ENCODE measurements at regions not wholly inside any gene's neighbourhood (a gene's known extent, or its start where the extent isn't known, plus 50 kb on each side); places are given as distances from the start of the nearest gene placed in this dataset.

GRCh38 chr14:84555493-84555892, 974.5 kb upstream of the FLRT2 start:
- Histone ChIP-seq H3K36me3 (ENCODE audit: control insufficient read depth, insufficient read depth, low read length) (no peaks in the 10 kb centered on the region), H3K27me3 (replicated peaks; ENCODE audit: control insufficient read depth, insufficient read depth, low read length) (no peaks in the 10 kb centered on the region), H3K4me3 (replicated peaks; ENCODE audit: low read depth, low read length) (no peak overlapping the region)
- no peak for TF ChIP-seq CTCF (IDR thresholded peaks at IDR 0.05; ENCODE audit: insufficient read depth, low read length, poor library complexity, severe bottlenecking)
- DNase-seq (ENCODE audit: extremely low read depth, insufficient read length), result no peak

- DNase-seq (ENCODE audit: extremely low read depth, insufficient read length), result no peak
- Histone ChIP-seq H3K27me3 (replicated peaks; ENCODE audit: control insufficient read depth, insufficient read depth, low read length) (no peaks in the 10 kb centered on the region), H3K36me3 (ENCODE audit: control insufficient read depth, insufficient read depth, low read length) (no peaks in the 10 kb centered on the region), H3K4me3 (replicated peaks; ENCODE audit: low read depth, low read length) (no peak overlapping the region)
- no peak for TF ChIP-seq CTCF (IDR thresholded peaks at IDR 0.05; ENCODE audit: insufficient read depth, low read length, poor library complexity, severe bottlenecking)
Measured at GRCh38 chr14:84566109-84566508, 963.8 kb upstream of the FLRT2 start.

GRCh38 chr14:84575681-84576080, 954.3 kb upstream of the FLRT2 start:
- no peaks in the 10 kb centered on the region for H3K27me3 ChIP-seq (replicated peaks; ENCODE audit: control insufficient read depth, insufficient read depth, low read length)
- no peaks in the 10 kb centered on the region for H3K36me3 ChIP-seq (ENCODE audit: control insufficient read depth, insufficient read depth, low read length)
- H3K4me3 ChIP-seq (replicated peaks; ENCODE audit: low read depth, low read length), result no peak overlapping the region
- TF ChIP-seq CTCF (IDR thresholded peaks at IDR 0.05; ENCODE audit: insufficient read depth, low read length, poor library complexity, severe bottlenecking), result no peak
- DNase-seq (ENCODE audit: extremely low read depth, insufficient read length), result no peak

- Histone ChIP-seq H3K36me3 (ENCODE audit: control insufficient read depth, insufficient read depth, low read length) (no peaks in the 10 kb centered on the region), H3K27me3 (replicated peaks; ENCODE audit: control insufficient read depth, insufficient read depth, low read length) (no peaks in the 10 kb centered on the region), H3K4me3 (replicated peaks; ENCODE audit: low read depth, low read length) (no peak overlapping the region)
- no peak for TF ChIP-seq CTCF (IDR thresholded peaks at IDR 0.05; ENCODE audit: insufficient read depth, low read length, poor library complexity, severe bottlenecking)
- no peak for DNase-seq (ENCODE audit: extremely low read depth, insufficient read length)
Measured at GRCh38 chr14:84579292-84579691, 950.7 kb upstream of the FLRT2 start.

- no peak for DNase-seq (ENCODE audit: extremely low read depth, insufficient read length)
- Histone ChIP-seq H3K27me3 (replicated peaks; ENCODE audit: control insufficient read depth, insufficient read depth, low read length) (no peaks in the 10 kb centered on the region), H3K36me3 (ENCODE audit: control insufficient read depth, insufficient read depth, low read length) (no peaks in the 10 kb centered on the region), H3K4me3 (replicated peaks; ENCODE audit: low read depth, low read length) (no peak overlapping the region)
- TF ChIP-seq CTCF (IDR thresholded peaks at IDR 0.05; ENCODE audit: insufficient read depth, low read length, poor library complexity, severe bottlenecking), result no peak
Measured at GRCh38 chr14:84581041-84581440, 948.9 kb upstream of the FLRT2 start.

- Histone ChIP-seq H3K4me3 (replicated peaks; ENCODE audit: low read depth, low read length) (no peak overlapping the region), H3K27me3 (replicated peaks; ENCODE audit: control insufficient read depth, insufficient read depth, low read length) (no peaks in the 10 kb centered on the region), H3K36me3 (ENCODE audit: control insufficient read depth, insufficient read depth, low read length) (no peaks in the 10 kb centered on the region)
- no peak for DNase-seq (ENCODE audit: extremely low read depth, insufficient read length)
- TF ChIP-seq CTCF (IDR thresholded peaks at IDR 0.05; ENCODE audit: insufficient read depth, low read length, poor library complexity, severe bottlenecking), result no peak
Measured at GRCh38 chr14:84584511-84584910, 945.4 kb upstream of the FLRT2 start.
